Mesothelial cell of epicardium (in vitro differentiated cells): ENCODE measurements at regions not wholly inside any gene's neighbourhood (a gene's known extent, or its start where the extent isn't known, plus 50 kb on each side); places are given as distances from the start of the nearest gene placed in this dataset.

ENCODE experiments used
- DNase-seq, 2 experiments: peaks; one replicate each; pipeline ENCODE4 v3.0.0; 2021; ENCODE audit warnings: low spot score in 2 of 2; ENCODE audit not compliant: unreplicated experiment in 2 of 2
- H3K27ac Mint-ChIP-seq: 2 replicates; pipeline ENCODE4 v1.8.0; 2021; ENCODE audit warnings: mixed read lengths
- H3K27me3 Mint-ChIP-seq: 2 replicates; pipeline ENCODE4 v1.8.0; 2021; ENCODE audit warnings: low read depth, mixed read lengths
- H3K36me3 Mint-ChIP-seq: 2 replicates; pipeline ENCODE4 v1.8.0; 2021; ENCODE audit warnings: mixed read lengths
- H3K4me1 Mint-ChIP-seq: 2 replicates; pipeline ENCODE4 v1.8.0; 2021; ENCODE audit warnings: mixed read lengths
- H3K4me3 Mint-ChIP-seq: 2 replicates; pipeline ENCODE4 v1.8.0; 2021; ENCODE audit warnings: mild to moderate bottlenecking, moderate library complexity, mixed read lengths
- H3K9me3 Mint-ChIP-seq: 2 replicates; pipeline ENCODE4 v1.8.0; 2021; ENCODE audit warnings: mixed read lengths
- CTCF ChIP-seq: fragments of 200-600 bp; sonication (generic); IDR thresholded peaks from one replicate; pipeline ENCODE4 v1.5.0; 2021; ENCODE audit warnings: antibody characterized with exemption; ENCODE audit not compliant: unreplicated experiment

GRCh38 chr6:120248451-120248850 lies 898.9 kb upstream of the MAN1A1 start:
- Mint-ChIP-seq H3K4me1 (no peaks in the 10 kb centered on the region), H3K27me3 (peaks cover 2% of the 10 kb centered on the region), H3K36me3 (no peaks in the 10 kb centered on the region), H3K27ac (no peak overlapping the region), H3K9me3 (peaks cover 25% of the 10 kb centered on the region), H3K4me3 (no peak overlapping the region)
- no peak for DNase-seq
- no peak for TF ChIP-seq CTCF

- TF ChIP-seq CTCF, result no peak
- Mint-ChIP-seq H3K36me3 (peaks cover 2% of the 10 kb centered on the region), H3K4me1 (no peaks in the 10 kb centered on the region), H3K9me3 (peaks cover 30% of the 10 kb centered on the region), H3K27me3 (no peaks in the 10 kb centered on the region), H3K27ac (no peak overlapping the region), H3K4me3 (no peak overlapping the region)
- DNase-seq, result no peak
Measured at GRCh38 chr6:120237221-120237620, 887.7 kb upstream of the MAN1A1 start.

- Mint-ChIP-seq H3K27me3 (peaks cover 1% of the 10 kb centered on the region), H3K36me3 (no peaks in the 10 kb centered on the region), H3K4me1 (no peaks in the 10 kb centered on the region), H3K27ac (no peak overlapping the region), H3K4me3 (no peak overlapping the region), H3K9me3 (peaks cover 21% of the 10 kb centered on the region)
- no peak for TF ChIP-seq CTCF
- no peak for DNase-seq
Measured at GRCh38 chr6:120230008-120230407, 880.4 kb upstream of the MAN1A1 start.

GRCh38 chr6:120228297-120228696 lies 878.7 kb upstream of the MAN1A1 start:
- no peak for TF ChIP-seq CTCF
- peaks cover 13% of the 10 kb centered on the region for H3K9me3 Mint-ChIP-seq
- H3K36me3 Mint-ChIP-seq, result no peaks in the 10 kb centered on the region
- no peak overlapping the region for H3K27ac Mint-ChIP-seq
- no peak overlapping the region for H3K4me3 Mint-ChIP-seq
- DNase-seq, result no peak
- no peaks in the 10 kb centered on the region for H3K4me1 Mint-ChIP-seq
- H3K27me3 Mint-ChIP-seq, result peaks cover 1% of the 10 kb centered on the region

- no peak overlapping the region for H3K27ac Mint-ChIP-seq
- peaks cover 10% of the 10 kb centered on the region for H3K4me1 Mint-ChIP-seq
- H3K9me3 Mint-ChIP-seq, result peaks cover 15% of the 10 kb centered on the region
- H3K4me3 Mint-ChIP-seq, result no peak overlapping the region
- no peak for DNase-seq
- no peaks in the 10 kb centered on the region for H3K27me3 Mint-ChIP-seq
- TF ChIP-seq CTCF, result no peak
- H3K36me3 Mint-ChIP-seq, result no peaks in the 10 kb centered on the region
Measured at GRCh38 chr6:120219339-120219738, 869.8 kb upstream of the MAN1A1 start.

- Mint-ChIP-seq H3K9me3 (peaks cover 8% of the 10 kb centered on the region), H3K36me3 (no peaks in the 10 kb centered on the region), H3K4me1 (peaks cover 34% of the 10 kb centered on the region), H3K4me3 (no peak overlapping the region), H3K27me3 (no peaks in the 10 kb centered on the region), H3K27ac (peak overlapping the region; percentile 36)
- DNase-seq, result no peak
- TF ChIP-seq CTCF, result no peak
Measured at GRCh38 chr6:120214088-120214499, 864.5 kb upstream of the MAN1A1 start.
